ENCODE measurements at regions not wholly inside any gene's neighbourhood (a gene's known extent, or its start where the extent isn't known, plus 50 kb on each side); places are given as distances from the start of the nearest gene placed in this dataset.

GRCh38 chr20:25145131-25145530 is 50.4 kb upstream of the ENTPD6 start:
- WGBS (ENCODE audit: extremely low coverage, insufficient read length, low lambda C conversion rate), result no CpG with 5 or more reads among the region's 7 CpGs

More at GRCh38 chr20:25145131-25145530, 50.4 kb upstream of the ENTPD6 start:
- Histone ChIP-seq H3K4me2 (ENCODE audit: insufficient read depth, insufficient read length, low read length) (no peak overlapping the region), H2AK5ac (ENCODE audit: insufficient read length, low read length) (no peak overlapping the region), H3K4me1 (ENCODE audit: insufficient read depth, low read length) (no peaks in the 10 kb centered on the region), H3K9ac (ENCODE audit: extremely low read depth, insufficient read length, low read length) (no peak overlapping the region), H4K5ac (ENCODE audit: insufficient read length, low read depth, low read length) (no peak overlapping the region), H3K79me2 (ENCODE audit: insufficient read depth, low read length) (no peaks in the 10 kb centered on the region), H4K91ac (ENCODE audit: insufficient read length, low read depth, low read length) (no peak overlapping the region), H2BK12ac (ENCODE audit: insufficient read length, low read depth, low read length) (no peak overlapping the region), H3K27me3 (ENCODE audit: insufficient read depth, low read length) (no peaks in the 10 kb centered on the region; the same call in 1 of the 2 replicates), H2BK120ac (ENCODE audit: low read depth, low read length, poor library complexity, severe bottlenecking) (no peak overlapping the region), H3K23ac (ENCODE audit: insufficient read length, low read depth, low read length) (no peak overlapping the region), H4K20me1 (ENCODE audit: control insufficient read depth, insufficient read depth, insufficient read length) (no peaks in the 10 kb centered on the region), H2BK15ac (ENCODE audit: low read depth, low read length) (no peak overlapping the region), H2AFZ (ENCODE audit: low read length) (no peak overlapping the region), H3K18ac (ENCODE audit: insufficient read length, low read depth, low read length) (no peak overlapping the region), H2BK20ac (ENCODE audit: low read depth, low read length, poor library complexity, severe bottlenecking) (no peak overlapping the region), H3K56ac (ENCODE audit: insufficient read length, low read depth, low read length) (no peak overlapping the region), H4K8ac (replicated peaks; ENCODE audit: insufficient read length, low read depth, low read length) (no peak overlapping the region), H3K27ac (ENCODE audit: insufficient read length, low read depth, low read length) (no peak overlapping the region), H3K23me2 (ENCODE audit: insufficient read length, low read depth, low read length, poor library complexity, severe bottlenecking) (no peaks in the 10 kb centered on the region), H2BK5ac (ENCODE audit: insufficient read length, low read length) (no peak overlapping the region), H3K9me3 (ENCODE audit: control insufficient read depth, low read depth, low read length) (no peaks in the 10 kb centered on the region), H3K14ac (ENCODE audit: insufficient read depth, low read length) (no peak overlapping the region), H3T11ph (ENCODE audit: low read length) (no peak overlapping the region), H3K79me1 (ENCODE audit: insufficient read depth, low read depth, low read length, poor library complexity, severe bottlenecking) (no peaks in the 10 kb centered on the region), H3K4ac (ENCODE audit: low read depth, low read length) (no peak overlapping the region)
- no peak for TF ChIP-seq CTCF (conservative IDR thresholded peaks at IDR 0.05)
- DNase-seq, result no peak
- Mint-ChIP-seq H3K9me3 (no peaks in the 10 kb centered on the region), H3K4me3 (no peak overlapping the region), H3K27me3 (ENCODE audit: low read depth) (peaks cover 27% of the 10 kb centered on the region), H3K4me1 (peaks cover 0 to 4% of the 10 kb centered on the region in 2 experiments; a peak in 1 of 4 replicates), H3K36me3 (ENCODE audit: insufficient read depth in 1 of 3, low read depth in 3 of 3) (no peaks in the 10 kb centered on the region), H3K27ac (no peak overlapping the region)
